ENCODE measurements at regions not wholly inside any gene's neighbourhood (a gene's known extent, or its start where the extent isn't known, plus 50 kb on each side); places are given as distances from the start of the nearest gene placed in this dataset.

DNA sequence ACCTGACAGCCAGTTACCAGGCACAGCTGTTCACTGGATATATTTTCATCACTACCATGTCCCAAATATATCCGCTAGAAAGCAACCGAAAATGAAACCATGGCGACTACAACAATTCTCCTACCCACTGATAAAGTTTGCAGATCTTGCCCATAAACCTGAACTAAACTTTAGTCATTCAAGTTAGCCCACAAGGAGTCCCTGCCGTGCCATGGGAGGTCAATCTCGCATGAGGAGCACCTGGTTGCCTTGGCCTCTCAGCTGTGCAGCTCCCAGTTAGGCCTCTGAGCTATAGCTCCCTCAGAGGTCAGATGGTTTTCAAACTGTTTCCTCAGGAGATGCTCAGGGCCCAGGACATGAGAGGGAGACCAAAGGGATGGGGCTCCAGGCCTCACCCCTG, 211.1 kb upstream of the RNF32 start:
- TF ChIP-seq CTCF (IDR thresholded peaks at IDR 0.05) = no peak
- Histone ChIP-seq H3K4me3 (no peak overlapping the region), H3K27ac (no peak overlapping the region)
- DNase-seq (ENCODE audit: low spot score) = no peak

GRCh38 chr7:156423876-156424275, 216.7 kb upstream of the RNF32 start:
- Histone ChIP-seq H3K27ac (no peak overlapping the region), H3K4me3 (no peak overlapping the region)
- no peak for TF ChIP-seq CTCF (IDR thresholded peaks at IDR 0.05)
- no peak for DNase-seq (ENCODE audit: low spot score)

GRCh38 chr7:156420496-156420895, 220.1 kb upstream of the RNF32 start:
- DNase-seq (ENCODE audit: low spot score) = no peak

DNA sequence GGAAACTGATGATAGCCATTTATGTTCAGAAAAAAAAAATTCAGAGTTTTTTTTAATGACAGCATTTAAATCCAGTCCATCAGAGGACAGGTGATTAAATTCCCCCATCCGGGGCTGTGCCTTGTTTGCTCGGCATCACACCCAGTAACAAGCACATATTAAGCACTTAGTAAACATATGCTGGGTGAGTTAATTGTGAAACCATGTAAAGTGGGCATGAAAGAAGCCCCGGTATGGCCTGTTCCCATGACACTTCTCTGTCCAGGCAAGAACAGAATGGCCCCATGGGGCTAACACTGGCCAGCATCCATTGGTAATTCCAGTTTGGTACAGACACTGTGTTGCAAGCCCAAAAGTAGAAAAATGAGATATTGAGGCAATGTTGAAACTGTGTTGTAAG, 220.8 kb upstream of the RNF32 start:
- H3K27ac ChIP-seq = no peak overlapping the region
- TF ChIP-seq CTCF (IDR thresholded peaks at IDR 0.05) = no peak
- H3K4me3 ChIP-seq = no peak overlapping the region
- DNase-seq (ENCODE audit: low spot score) = no peak

More at GRCh38 chr7:156420496-156420895, 220.1 kb upstream of the RNF32 start:
- TF ChIP-seq CTCF (IDR thresholded peaks at IDR 0.05) = no peak
- Histone ChIP-seq H3K4me3 (no peak overlapping the region), H3K27ac (no peak overlapping the region)

DNA sequence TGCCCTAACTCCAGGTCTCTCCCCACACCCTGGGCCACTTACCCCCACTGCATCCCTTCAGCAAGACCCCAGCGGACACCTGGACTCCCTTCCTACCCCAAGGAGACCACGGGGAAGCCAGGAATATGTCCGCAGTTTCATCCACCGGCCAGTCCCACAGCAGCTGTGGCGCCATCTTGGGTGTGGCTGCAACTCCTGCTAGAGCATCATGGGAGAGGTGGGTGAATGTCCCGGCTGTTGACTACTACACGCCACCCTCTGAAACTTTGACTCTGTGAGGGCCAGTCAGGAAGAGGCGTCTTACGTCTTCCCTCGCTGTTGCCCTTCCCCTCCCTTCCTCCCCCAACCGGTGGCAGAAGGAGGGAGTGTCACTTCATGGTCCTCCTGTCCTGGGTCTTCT, 238.3 kb upstream of the RNF32 start:
- TF ChIP-seq CTCF (IDR thresholded peaks at IDR 0.05) = no peak
- no peak overlapping the region for H3K4me3 ChIP-seq
- no peak for DNase-seq (ENCODE audit: low spot score)
- H3K27ac ChIP-seq = no peak overlapping the region

GRCh38 chr7:156401617-156402016, 239.0 kb upstream of the RNF32 start:
- Histone ChIP-seq H3K4me3 (no peak overlapping the region), H3K27ac (no peak overlapping the region)
- TF ChIP-seq CTCF (IDR thresholded peaks at IDR 0.05) = no peak
- no peak for DNase-seq (ENCODE audit: low spot score)

DNA sequence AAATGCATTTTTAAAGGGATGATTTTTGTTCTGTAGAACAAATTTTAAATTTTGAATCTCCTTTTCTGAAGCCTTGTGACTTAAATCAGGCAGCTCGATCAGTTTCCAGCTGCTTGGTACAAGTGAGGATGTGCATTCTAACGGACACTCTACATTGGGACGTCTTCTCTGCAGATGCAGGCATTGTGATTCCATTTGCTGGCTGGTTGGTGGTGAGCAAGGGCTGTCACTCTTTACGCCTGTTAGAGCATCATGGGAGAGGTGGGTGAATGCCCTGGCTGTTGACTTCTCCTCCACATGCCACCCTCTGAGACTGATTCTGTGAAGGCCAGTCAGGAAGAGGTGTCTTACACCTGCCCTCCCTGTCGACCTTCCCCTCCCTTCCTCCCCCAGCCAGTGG, 240.5 kb upstream of the RNF32 start:
- no peak for DNase-seq (ENCODE audit: low spot score)

More for the DNA sequence above, 240.5 kb upstream of the RNF32 start:
- TF ChIP-seq CTCF (IDR thresholded peaks at IDR 0.05) = no peak
- H3K4me3 ChIP-seq = no peak overlapping the region
- H3K27ac ChIP-seq = no peak overlapping the region

All from coronary artery (tissue), 2 donors.